Tibial nerve (tissue), 4 donors: ENCODE measurements at regions not wholly inside any gene's neighbourhood (a gene's known extent, or its start where the extent isn't known, plus 50 kb on each side); places are given as distances from the start of the nearest gene placed in this dataset.

Experiments
- DNase-seq, 2 donors: peaks; one replicate each; pipeline ENCODE4 v3.0.0-alpha.2; 2019; ENCODE audit warnings: low spot score in 2 of 2
- H3K27ac ChIP-seq, 4 donors: fragments of 200-600 bp; sonication (generic) in 3 of 4; one replicate each; pipeline ENCODE4 v1.5.1; 2017 to 2019; ENCODE audit warnings: mild to moderate bottlenecking in 1 of 4
- H3K27me3 ChIP-seq, 2 donors: fragments of 200-600 bp; sonication (generic) in 1 of 2; one replicate each; pipeline versions ENCODE4 v1.5.1 to v1.6.0; 2017 to 2019
- H3K36me3 ChIP-seq, 3 donors: fragments of 200-600 bp; sonication (generic); one replicate each; pipeline ENCODE4 v1.5.1; 2018 to 2019
- H3K4me1 ChIP-seq, 4 donors: fragments of 200-600 bp; sonication (generic) in 3 of 4; one replicate each; pipeline ENCODE4 v1.5.1; 2017 to 2019
- H3K4me3 ChIP-seq, 4 donors: fragments of 200-600 bp; sonication (generic) in 3 of 4; one replicate each; pipeline ENCODE4 v1.5.1; 2017 to 2019; ENCODE audit warnings: mild to moderate bottlenecking in 1 of 4, moderate library complexity in 1 of 4
- H3K9me3 ChIP-seq, 4 donors: fragments of 200-600 bp; sonication (generic) in 3 of 4; one replicate each; pipeline ENCODE4 v1.5.1; 2017 to 2019
- CTCF ChIP-seq, 5 experiments: fragments of 200-600 bp in 3 of 5; fragments of 450-650 bp in 2 of 5; sonication (generic) in 3 of 5; IDR thresholded peaks; one replicate each; pipeline ENCODE4 v1.5.1; 2016 to 2019; ENCODE audit warnings: antibody characterized with exemption in 5 of 5, mild to moderate bottlenecking in 3 of 5, moderate library complexity in 2 of 5
- EP300 ChIP-seq, 2 donors: sonication (generic); formaldehyde crosslinking; IDR thresholded peaks; one replicate each; pipeline ENCODE4 v1.6.1; 2017; ENCODE audit warnings: antibody characterized with exemption in 2 of 2, mild to moderate bottlenecking in 1 of 2
- POLR2A ChIP-seq, 2 donors: fragments of 450-650 bp; IDR thresholded peaks; one replicate each; pipeline ENCODE4 v1.6.1; 2017; ENCODE audit warnings: antibody characterized with exemption in 2 of 2, mild to moderate bottlenecking in 2 of 2, moderate library complexity in 2 of 2
- WGBS, 2 donors: methylation state at CpG; one replicate each; pipeline ENCODE4 v1.1.5; 2018; 5-methylcytosine and 5-hydroxymethylcytosine counted together

DNA sequence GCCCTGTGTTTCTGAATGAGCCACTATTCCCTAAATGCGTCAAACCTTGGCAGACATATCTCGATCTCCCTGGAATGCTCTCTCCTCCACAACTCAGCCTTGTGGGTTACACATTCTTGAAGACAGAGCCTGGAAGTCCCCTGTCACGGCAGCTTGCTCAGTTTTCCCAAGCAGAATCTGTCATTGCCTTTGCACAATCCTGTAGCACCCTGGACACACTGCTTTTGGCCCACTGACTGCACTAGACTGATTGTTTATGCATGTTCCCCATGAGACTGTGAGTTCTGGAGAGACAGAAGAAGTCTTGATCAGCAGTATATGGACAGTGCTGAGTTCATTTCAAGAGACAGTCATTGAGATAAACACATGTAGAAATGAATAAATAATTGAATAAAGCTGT, 406.7 kb downstream of the CD83 start:
- 68 to 72% methylated on average over 3 of the region's 3 CpGs for WGBS, 2 donors
- Histone ChIP-seq H3K27me3 (no peaks in the 10 kb centered on the region), H3K36me3 (no peaks in the 10 kb centered on the region), H3K4me3 (no peak overlapping the region), H3K9me3 (peaks cover 0 to 11% (median 0%) of the 10 kb centered on the region in 4 donors), H3K4me1 (no peaks in the 10 kb centered on the region), H3K27ac (no peak overlapping the region)
- peak in 1 of 2 donors; percentile 7 for DNase-seq
- TF ChIP-seq POLR2A (IDR thresholded peaks at IDR 0.05) (no peak), EP300 (IDR thresholded peaks at IDR 0.05) (no peak), CTCF (IDR thresholded peaks at IDR 0.05) (no peak)

- no peak overlapping the region for H3K4me3 ChIP-seq
- no peak overlapping the region for H3K27ac ChIP-seq
- DNase-seq, result no peak
- TF ChIP-seq CTCF (IDR thresholded peaks at IDR 0.05), result no peak
- no peak for TF ChIP-seq EP300 (IDR thresholded peaks at IDR 0.05)
- no peak for TF ChIP-seq POLR2A (IDR thresholded peaks at IDR 0.05)
- peaks cover 0 to 11% (median 0%) of the 10 kb centered on the region in 4 donors for H3K9me3 ChIP-seq
- no peaks in the 10 kb centered on the region for H3K36me3 ChIP-seq
- 62 to 82% methylated on average over 4 of the region's 4 CpGs for WGBS, 2 donors
- no peaks in the 10 kb centered on the region for H3K4me1 ChIP-seq
- H3K27me3 ChIP-seq, result no peaks in the 10 kb centered on the region
Measured at GRCh38 chr6:14530385-14530784, 412.8 kb downstream of the CD83 start.

DNA sequence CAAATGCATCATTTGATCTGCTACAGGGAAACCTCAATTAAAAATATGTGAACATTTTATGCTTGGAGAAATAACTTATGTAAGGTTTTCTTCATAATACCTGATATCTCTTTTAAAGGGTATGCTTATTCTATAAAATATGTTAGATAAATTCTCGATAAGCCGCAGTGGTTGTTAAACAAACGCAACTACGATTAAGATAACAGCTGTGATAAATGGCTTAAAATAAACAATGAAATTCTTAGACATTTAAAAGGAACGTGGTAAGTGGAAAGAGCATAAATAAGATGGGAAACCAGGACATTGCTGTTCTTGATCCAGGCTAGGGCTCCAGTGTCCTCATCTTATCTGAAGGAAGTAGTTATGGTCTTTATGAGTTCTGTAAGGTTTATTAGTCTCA, 415.9 kb downstream of the CD83 start:
- H3K27me3 ChIP-seq, result no peaks in the 10 kb centered on the region
- no peak for TF ChIP-seq POLR2A (IDR thresholded peaks at IDR 0.05)
- no peak for TF ChIP-seq CTCF (IDR thresholded peaks at IDR 0.05)
- no peak for TF ChIP-seq EP300 (IDR thresholded peaks at IDR 0.05)
- no peak for DNase-seq
- H3K27ac ChIP-seq, result no peak overlapping the region
- no peaks in the 10 kb centered on the region for H3K4me1 ChIP-seq
- no peak overlapping the region for H3K4me3 ChIP-seq
- no peaks in the 10 kb centered on the region for H3K36me3 ChIP-seq
- no peaks in the 10 kb centered on the region for H3K9me3 ChIP-seq
- WGBS, 2 donors, result 43 to 57% methylated on average over 5 of the region's 5 CpGs

DNA sequence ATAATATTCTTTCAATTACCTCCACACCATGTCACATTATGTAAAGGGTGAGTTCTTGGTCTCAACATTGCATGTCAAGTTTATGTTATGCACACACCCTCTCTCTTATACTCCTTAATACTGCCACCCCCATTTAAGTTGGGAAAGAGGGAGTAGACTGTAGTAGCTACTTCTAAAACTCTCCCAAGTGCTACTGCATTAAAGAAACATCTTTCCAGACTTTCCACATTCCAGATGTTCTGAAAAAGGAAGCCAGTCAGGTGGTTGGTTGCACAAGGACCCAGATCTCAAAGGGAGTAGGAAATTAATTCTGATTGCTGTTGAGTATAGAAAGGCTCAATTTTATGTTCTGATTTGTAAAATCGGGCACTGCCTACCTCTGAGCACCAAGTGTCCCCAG, 419.5 kb downstream of the CD83 start:
- WGBS, 2 donors, result 72 to 75% methylated on average over 1 of the region's 1 CpG
- no peak for TF ChIP-seq POLR2A (IDR thresholded peaks at IDR 0.05)
- no peak for TF ChIP-seq CTCF (IDR thresholded peaks at IDR 0.05)
- no peak for TF ChIP-seq EP300 (IDR thresholded peaks at IDR 0.05)
- no peaks in the 10 kb centered on the region for H3K36me3 ChIP-seq

DNA sequence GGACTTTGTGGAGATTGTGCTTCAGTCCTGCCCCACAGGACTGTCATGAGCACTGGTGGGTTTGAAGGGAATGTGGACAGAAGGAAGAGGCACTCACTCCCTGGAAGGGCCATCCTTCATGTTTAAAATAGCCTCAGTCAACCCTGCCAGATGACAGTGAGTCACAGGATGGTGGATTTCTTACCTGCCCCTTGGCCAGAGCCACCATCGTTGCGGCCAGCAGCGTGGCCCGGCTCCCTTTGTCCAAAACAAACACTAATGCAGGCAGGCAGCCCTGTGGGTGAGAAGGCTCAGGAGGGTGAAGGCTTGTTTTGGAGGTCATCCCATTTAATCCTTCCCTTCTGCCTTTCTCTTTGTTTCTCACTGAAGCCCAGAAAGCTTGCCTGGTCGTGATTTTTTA, 422.7 kb downstream of the CD83 start:
- no peak overlapping the region for H3K4me3 ChIP-seq
- no peaks in the 10 kb centered on the region for H3K36me3 ChIP-seq
- H3K9me3 ChIP-seq, result no peaks in the 10 kb centered on the region
- H3K4me1 ChIP-seq, result no peaks in the 10 kb centered on the region
- TF ChIP-seq POLR2A (IDR thresholded peaks at IDR 0.05) (no peak), CTCF (IDR thresholded peaks at IDR 0.05) (no peak), EP300 (IDR thresholded peaks at IDR 0.05) (no peak)
- WGBS, 2 donors, result 63 to 75% methylated on average over 5 of the region's 5 CpGs
- no peaks in the 10 kb centered on the region for H3K27me3 ChIP-seq
- no peak overlapping the region for H3K27ac ChIP-seq
- DNase-seq, result no peak

More for the DNA sequence above, 419.5 kb downstream of the CD83 start:
- Histone ChIP-seq H3K9me3 (no peaks in the 10 kb centered on the region), H3K27ac (no peak overlapping the region), H3K27me3 (no peaks in the 10 kb centered on the region), H3K4me3 (no peak overlapping the region), H3K4me1 (no peaks in the 10 kb centered on the region)
- DNase-seq, result no peak
